Suprapubic skin (tissue), 3 donors: ENCODE measurements at regions not wholly inside any gene's neighbourhood (a gene's known extent, or its start where the extent isn't known, plus 50 kb on each side); places are given as distances from the start of the nearest gene placed in this dataset.

Experiments used
- CTCF ChIP-seq, 2 donors: fragments of 200-600 bp in 1 of 2; fragments of 450-650 bp in 1 of 2; sonication (generic) in 1 of 2; IDR thresholded peaks; one replicate each; pipeline ENCODE4 v1.5.1; 2016 to 2019; ENCODE audit warnings: antibody characterized with exemption in 2 of 2, mild to moderate bottlenecking in 1 of 2, moderate library complexity in 1 of 2
- EP300 ChIP-seq: sonication (generic); formaldehyde crosslinking; IDR thresholded peaks from one replicate; pipeline ENCODE4 v1.6.1; 2017; ENCODE audit warnings: antibody characterized with exemption

- TF ChIP-seq CTCF (IDR thresholded peaks at IDR 0.05) (no peak), EP300 (no peak)
These were observed 255.6 kb upstream of the SDK2 start for GRCh38 chr17:73899839-73900238.
